ENCODE measurements at regions not wholly inside any gene's neighbourhood (a gene's known extent, or its start where the extent isn't known, plus 50 kb on each side); places are given as distances from the start of the nearest gene placed in this dataset.

DNA sequence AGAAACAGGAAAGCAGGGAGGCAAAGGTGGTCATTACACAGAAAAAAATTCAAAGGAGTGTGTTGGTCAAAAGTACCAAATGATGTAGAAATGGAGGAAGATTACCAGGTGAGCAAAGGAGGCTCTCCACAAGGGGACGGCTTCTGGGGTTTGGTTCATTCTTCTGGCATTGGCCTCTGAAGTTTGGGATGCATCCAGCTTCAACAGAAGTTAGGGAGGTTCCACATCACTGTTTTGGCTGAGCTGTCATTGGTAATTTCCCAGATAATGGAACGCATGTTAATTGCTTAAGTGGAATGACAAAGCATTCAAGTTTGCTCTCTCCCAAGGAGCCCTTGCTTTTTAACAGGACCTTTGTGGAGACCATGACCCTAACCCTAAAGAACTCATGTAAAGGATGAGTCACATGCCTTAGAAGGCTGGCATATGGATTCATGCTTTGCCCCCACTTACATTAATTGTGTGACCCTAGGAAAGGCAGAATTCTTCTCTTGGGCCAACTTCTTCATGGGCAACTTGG, 398.6 kb downstream of the GPAM start:
- H3K56ac ChIP-seq (ENCODE audit: insufficient read length, low read depth, low read length), result no peak overlapping the region
- no peaks in the 10 kb centered on the region for H3K9me3 Mint-ChIP-seq
- no peak overlapping the region for H4K5ac ChIP-seq (ENCODE audit: insufficient read length, low read depth, low read length)
- no peak overlapping the region for H2BK5ac ChIP-seq (ENCODE audit: insufficient read length, low read length)
- peaks cover 19% of the 10 kb centered on the region in 2 experiments for H3K4me1 Mint-ChIP-seq
- no peak overlapping the region for H3K4me2 ChIP-seq (ENCODE audit: insufficient read depth, insufficient read length, low read length)
- H3K27me3 ChIP-seq (ENCODE audit: insufficient read depth, low read length), result no peaks in the 10 kb centered on the region
- no peak overlapping the region for H2BK15ac ChIP-seq (ENCODE audit: low read depth, low read length)
- no CpG with 5 or more reads among the region's 2 CpGs for WGBS (ENCODE audit: extremely low coverage, insufficient read length, low lambda C conversion rate)
- no peak overlapping the region for H4K8ac ChIP-seq (replicated peaks; ENCODE audit: insufficient read length, low read depth, low read length)
- peak overlapping the region in 1 of 3 experiments; percentile 15; a peak in 2 of 7 replicates for H3K27ac Mint-ChIP-seq
- H3K9me3 ChIP-seq (ENCODE audit: control insufficient read depth, low read depth, low read length), result no peaks in the 10 kb centered on the region
- H3K4ac ChIP-seq (ENCODE audit: low read depth, low read length), result no peak overlapping the region
- H3K27ac ChIP-seq (ENCODE audit: insufficient read length, low read depth, low read length), result no peak overlapping the region
- H2AK5ac ChIP-seq (ENCODE audit: insufficient read length, low read length), result no peak overlapping the region
- H3K18ac ChIP-seq (ENCODE audit: insufficient read length, low read depth, low read length), result no peak overlapping the region
- no peaks in the 10 kb centered on the region for H3K36me3 Mint-ChIP-seq (ENCODE audit: insufficient read depth in 1 of 3, low read depth in 3 of 3)
- H2AFZ ChIP-seq (ENCODE audit: low read length), result no peak overlapping the region
- no peaks in the 10 kb centered on the region for H3K79me2 ChIP-seq (ENCODE audit: insufficient read depth, low read length)
- no peak for DNase-seq
- no peaks in the 10 kb centered on the region for H3K27me3 Mint-ChIP-seq (ENCODE audit: low read depth)
- H2BK120ac ChIP-seq (ENCODE audit: low read depth, low read length, poor library complexity, severe bottlenecking), result no peak overlapping the region
- no peaks in the 10 kb centered on the region for H3K23me2 ChIP-seq (ENCODE audit: insufficient read length, low read depth, low read length, poor library complexity, severe bottlenecking)
- TF ChIP-seq, protein P1, sequence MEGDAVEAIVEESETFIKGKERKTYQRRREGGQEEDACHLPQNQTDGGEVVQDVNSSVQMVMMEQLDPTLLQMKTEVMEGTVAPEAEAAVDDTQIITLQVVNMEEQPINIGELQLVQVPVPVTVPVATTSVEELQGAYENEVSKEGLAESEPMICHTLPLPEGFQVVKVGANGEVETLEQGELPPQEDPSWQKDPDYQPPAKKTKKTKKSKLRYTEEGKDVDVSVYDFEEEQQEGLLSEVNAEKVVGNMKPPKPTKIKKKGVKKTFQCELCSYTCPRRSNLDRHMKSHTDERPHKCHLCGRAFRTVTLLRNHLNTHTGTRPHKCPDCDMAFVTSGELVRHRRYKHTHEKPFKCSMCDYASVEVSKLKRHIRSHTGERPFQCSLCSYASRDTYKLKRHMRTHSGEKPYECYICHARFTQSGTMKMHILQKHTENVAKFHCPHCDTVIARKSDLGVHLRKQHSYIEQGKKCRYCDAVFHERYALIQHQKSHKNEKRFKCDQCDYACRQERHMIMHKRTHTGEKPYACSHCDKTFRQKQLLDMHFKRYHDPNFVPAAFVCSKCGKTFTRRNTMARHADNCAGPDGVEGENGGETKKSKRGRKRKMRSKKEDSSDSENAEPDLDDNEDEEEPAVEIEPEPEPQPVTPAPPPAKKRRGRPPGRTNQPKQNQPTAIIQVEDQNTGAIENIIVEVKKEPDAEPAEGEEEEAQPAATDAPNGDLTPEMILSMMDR (conservative IDR thresholded peaks at IDR 0.05), result no peak
- H4K91ac ChIP-seq (ENCODE audit: insufficient read length, low read depth, low read length), result no peak overlapping the region
- no peak overlapping the region for H3K4me3 Mint-ChIP-seq
- H2BK12ac ChIP-seq (ENCODE audit: insufficient read length, low read depth, low read length), result no peak overlapping the region
- H3K4me1 ChIP-seq (ENCODE audit: insufficient read depth, low read length), result no peaks in the 10 kb centered on the region
- H3T11ph ChIP-seq (ENCODE audit: low read length), result no peak overlapping the region
- no peak overlapping the region for H3K9ac ChIP-seq (ENCODE audit: extremely low read depth, insufficient read length, low read length)
- no peak overlapping the region for H2BK20ac ChIP-seq (ENCODE audit: low read depth, low read length, poor library complexity, severe bottlenecking)
- H3K79me1 ChIP-seq (ENCODE audit: insufficient read depth, low read depth, low read length, poor library complexity, severe bottlenecking), result no peaks in the 10 kb centered on the region
- H4K20me1 ChIP-seq (ENCODE audit: control insufficient read depth, insufficient read depth, insufficient read length), result no peaks in the 10 kb centered on the region
- H3K14ac ChIP-seq (ENCODE audit: insufficient read depth, low read length), result no peak overlapping the region
- H3K23ac ChIP-seq (ENCODE audit: insufficient read length, low read depth, low read length), result no peak overlapping the region
